ENCODE measurements at regions not wholly inside any gene's neighbourhood (a gene's known extent, or its start where the extent isn't known, plus 50 kb on each side); places are given as distances from the start of the nearest gene placed in this dataset.

- intact Hi-C loops (cut with micrococcal nuclease): no loop called here
Measured at GRCh38 chr10:105413997-105414396, 772.9 kb downstream of the SORCS3 start.

DNA sequence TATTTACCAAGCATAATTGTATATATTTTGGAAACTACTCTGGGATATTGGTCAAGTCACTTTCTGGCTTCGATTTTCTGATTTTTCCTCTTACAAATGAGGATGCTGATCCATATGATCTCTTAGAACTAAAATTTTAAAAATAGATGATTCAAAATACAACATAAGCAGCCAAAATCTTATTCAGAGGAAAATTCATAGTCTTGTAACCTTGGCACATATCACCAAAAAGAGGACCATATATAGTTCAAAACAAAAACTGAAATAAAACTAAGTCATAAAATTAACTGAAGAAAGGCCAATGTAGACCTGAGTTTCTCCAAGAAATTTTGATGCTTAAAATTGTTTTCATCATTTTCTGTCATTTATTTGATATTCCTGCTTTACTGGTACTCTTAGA is 768.3 kb downstream of the SORCS3 start:
- intact Hi-C loops (cut with micrococcal nuclease): no loop called here

DNA sequence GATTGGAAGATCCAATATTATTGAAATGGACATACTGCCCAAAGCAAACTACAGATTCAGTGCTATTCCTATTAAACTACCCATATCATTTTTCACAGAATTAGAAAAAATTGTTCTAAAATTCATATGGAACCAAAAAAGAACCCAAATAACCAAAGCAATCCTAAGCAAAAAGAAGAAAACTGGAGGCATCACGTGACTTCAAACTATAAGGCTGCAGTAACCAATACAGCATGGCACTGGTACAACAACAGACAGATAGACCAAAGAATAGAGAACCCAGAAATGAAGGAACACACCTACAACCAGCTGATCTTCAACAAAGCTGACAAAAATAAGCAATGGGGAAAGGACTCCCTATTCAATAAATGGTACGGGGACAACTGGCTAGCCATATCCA is 765.4 kb downstream of the SORCS3 start:
- intact Hi-C loops (cut with micrococcal nuclease): no loop called here

DNA sequence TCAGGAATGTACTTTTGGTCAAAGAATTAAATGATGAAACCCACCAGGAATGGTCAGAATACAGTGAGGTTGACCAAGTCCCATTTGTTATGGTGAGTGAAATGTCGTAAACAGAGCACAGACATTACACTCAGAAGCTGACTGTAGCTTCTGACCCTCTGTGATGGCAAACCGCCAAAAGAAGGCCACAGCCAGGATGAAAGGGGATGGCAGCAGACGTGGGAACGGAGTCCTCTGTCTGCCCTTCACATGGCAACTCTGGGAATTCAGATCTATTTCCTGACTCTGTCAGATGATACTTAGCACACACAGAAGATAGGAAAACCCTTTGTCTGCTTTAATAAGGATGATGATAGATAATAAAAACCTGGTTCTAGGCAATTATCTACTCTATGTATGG is 757.1 kb downstream of the SORCS3 start:
- intact Hi-C loops (cut with micrococcal nuclease): no loop called here

- intact Hi-C loops (cut with micrococcal nuclease): no loop called here
Measured at GRCh38 chr10:105391670-105392351, 750.7 kb downstream of the SORCS3 start.

DNA sequence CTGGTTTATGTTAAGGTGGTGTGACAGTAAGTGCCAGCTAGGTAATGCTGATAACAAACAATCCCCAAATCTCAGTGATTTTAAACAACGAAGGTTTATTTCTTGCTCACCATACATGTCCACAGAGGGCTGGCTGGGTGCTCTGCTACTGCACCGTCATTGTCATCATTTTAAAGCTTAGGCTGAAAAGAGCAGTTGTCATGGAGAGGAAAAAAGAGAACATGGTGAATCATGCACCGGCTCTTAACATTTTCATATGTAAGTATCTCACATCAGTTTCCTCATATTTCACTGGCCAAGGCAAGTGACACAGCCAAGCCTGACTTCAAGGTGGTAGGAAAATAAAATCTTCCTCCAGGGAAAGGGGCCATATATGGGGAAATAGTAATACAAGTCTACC is 746.9 kb downstream of the SORCS3 start:
- intact Hi-C loops (cut with micrococcal nuclease): no loop called here

GRCh38 chr10:105383978-105384377 is 742.9 kb downstream of the SORCS3 start:
- intact Hi-C loops (cut with micrococcal nuclease): no loop called here

- intact Hi-C loops (cut with micrococcal nuclease): no loop called here
Measured at GRCh38 chr10:105370692-105371091, 729.6 kb downstream of the SORCS3 start.

DNA sequence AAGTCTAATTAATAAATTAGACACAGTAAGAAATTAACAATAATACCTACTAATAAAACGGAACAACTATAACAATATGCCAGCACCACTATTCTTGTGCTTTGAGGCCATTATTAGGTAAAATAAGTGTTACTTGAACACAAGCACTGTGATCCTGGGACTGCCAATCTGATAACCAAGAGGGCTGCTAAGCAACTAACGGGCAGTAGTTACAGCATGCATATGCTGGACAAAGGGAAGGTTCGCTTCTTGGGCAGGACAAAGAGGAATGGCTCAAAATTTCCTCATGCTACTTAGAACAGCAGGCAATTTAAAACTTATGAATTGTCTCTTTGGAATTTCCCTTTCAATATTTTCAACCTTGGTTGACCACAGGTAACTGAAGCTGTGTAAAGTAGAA is 718.6 kb downstream of the SORCS3 start:
- intact Hi-C loops (cut with micrococcal nuclease): no loop called here

DNA sequence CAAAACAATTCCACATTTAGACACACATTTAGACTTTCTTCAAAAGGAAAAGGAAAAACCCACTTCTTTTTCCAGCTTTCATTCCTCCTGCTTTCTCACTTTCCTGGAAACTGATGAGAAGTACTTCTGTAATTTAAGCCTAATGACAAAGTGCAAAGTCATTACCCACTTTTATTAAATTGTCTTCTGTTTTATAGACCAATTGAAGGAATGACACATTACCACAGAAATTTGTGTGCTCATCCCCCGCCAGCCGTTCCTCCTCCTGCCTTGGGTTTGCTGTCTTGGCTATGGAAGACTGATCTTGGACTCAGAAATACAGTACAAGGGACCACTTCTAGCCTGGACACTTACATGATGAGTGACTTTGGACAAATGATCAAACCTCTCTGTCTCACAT is 717.8 kb downstream of the SORCS3 start:
- intact Hi-C loops (cut with micrococcal nuclease): no loop called here

DNA sequence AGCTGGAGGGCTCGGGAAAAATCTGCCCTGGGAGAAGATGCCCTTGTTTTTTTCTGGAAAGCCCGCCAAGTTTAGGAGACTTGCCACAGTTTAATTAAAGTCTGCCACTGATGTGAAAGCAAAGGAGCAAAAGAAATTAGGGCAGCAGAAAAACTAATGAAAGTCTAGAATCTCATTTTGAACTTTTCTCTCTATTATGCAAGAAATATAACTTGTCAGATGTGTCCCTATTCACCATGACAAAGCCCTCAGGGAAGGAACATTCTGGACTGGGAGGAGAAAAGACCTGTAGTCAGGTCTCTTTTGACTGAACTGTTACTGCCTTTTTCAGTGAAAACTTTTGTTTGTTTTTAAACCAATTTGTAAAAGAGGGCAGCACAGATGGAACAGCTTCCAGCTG is 715.5 kb downstream of the SORCS3 start:
- intact Hi-C loops (cut with micrococcal nuclease): no loop called here

- intact Hi-C loops (cut with micrococcal nuclease): no loop called here
Measured at GRCh38 chr10:105354010-105354409, 712.9 kb downstream of the SORCS3 start.

DNA sequence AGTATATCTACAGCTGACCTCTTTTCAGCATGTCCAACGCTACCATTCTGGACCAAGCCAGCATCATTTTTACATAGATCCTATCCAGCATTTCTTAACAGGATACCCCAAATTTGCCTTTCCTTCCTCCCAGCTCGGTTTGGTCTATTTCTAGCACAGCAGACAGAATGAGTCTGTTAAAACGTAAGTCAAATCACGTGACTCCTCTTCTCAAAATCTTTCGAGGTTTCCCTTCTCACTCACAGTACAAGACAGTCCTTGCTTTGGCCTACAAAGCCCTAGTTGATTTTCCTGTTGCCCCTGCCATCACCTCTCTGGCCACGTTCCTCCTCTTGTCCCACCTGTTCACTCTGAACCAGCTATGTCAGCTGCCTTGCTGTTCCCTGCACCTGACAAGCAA is 711.7 kb downstream of the SORCS3 start:
- intact Hi-C loops (cut with micrococcal nuclease): no loop called here

DNA sequence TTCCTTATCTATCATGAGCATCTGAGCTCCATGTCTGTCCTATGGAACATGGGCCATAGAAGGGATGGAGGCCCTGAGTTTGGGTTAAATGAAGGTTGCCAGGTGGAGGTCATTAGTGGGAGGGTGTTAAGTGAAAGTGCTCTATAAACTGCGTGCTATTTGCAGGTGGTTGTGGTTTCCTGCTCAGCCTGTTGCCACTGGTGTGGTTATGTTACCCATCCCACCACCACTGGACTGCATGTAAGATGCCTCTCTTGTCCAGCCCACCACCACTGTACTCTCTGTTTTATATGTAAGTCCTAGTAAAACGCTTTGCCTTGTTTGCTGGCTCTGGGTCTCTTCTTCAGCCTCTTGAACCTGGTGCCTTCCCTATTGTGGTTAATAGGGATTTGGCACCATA is 711.2 kb downstream of the SORCS3 start:
- intact Hi-C loops (cut with micrococcal nuclease): no loop called here

- intact Hi-C loops (cut with micrococcal nuclease): no loop called here
Measured at GRCh38 chr10:105351187-105351586, 710.1 kb downstream of the SORCS3 start.

DNA sequence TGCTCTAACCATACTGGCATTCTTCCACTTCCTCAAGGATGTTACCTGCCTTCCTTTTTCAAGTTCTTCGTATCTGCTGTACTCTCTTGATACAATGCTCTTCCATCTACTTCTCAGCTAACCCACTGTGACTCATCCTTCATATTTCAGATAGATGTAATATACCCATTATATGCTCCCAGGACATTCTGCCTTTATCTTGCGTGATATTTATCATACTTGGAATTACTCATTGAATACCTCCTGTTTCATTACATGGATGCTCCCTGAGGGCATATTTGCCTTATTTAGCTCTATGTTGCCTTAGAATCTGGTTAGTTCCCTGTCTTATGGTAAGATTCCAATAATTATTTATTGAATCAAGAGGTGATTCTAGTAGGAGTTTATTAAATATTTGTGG is 706.4 kb downstream of the SORCS3 start:
- intact Hi-C loops (cut with micrococcal nuclease): no loop called here

DNA sequence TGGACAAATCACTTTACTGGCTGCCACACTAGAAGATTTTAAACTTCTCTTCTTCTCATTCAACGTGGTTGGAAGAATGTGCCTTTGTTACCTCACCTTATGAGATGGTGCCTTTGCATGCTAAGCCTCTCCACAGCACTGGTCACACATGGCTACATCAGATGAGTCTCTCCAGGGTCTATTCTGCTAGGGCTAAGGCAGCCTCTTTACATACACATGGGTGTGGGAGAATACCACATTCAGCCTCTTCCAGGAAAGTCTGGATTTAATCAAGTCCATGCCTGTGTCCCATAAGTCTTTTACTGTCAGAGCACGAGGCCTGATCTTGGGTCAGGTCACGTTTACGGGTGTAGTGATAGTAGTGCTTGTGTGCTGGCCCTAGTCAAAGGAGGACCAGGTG is 701.5 kb downstream of the SORCS3 start:
- intact Hi-C loops (cut with micrococcal nuclease): no loop called here

- intact Hi-C loops (cut with micrococcal nuclease): no loop called here
Measured at GRCh38 chr10:105339669-105340068, 698.6 kb downstream of the SORCS3 start.

DNA sequence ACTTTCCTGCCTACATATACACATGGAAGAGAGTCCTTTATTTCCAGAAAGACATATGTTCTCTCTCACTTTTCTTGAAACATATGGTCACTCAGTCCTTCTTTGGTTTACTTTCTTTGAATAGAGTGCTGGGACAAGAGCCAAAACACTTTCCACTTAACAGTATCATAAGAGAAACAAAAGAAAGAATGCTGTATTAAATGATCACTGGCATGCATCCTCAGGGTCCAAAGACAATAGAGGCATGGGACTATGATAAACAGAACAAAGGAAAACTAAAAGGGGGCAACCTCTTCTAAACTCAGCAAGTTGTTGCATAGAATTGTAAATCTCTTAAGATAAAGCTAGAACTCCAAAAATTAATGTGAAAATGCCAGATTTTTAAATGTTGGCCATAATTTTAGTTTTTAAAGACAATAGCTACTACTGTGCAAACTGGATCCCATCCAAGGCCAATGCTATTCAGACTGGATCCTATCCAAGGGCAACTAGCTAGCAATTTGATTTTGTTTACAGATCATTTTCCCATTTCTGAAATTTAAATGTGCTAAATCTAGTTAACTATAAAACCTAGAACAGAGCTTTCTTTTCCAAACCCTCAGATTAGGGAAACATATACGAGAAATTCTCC is 687.5 kb downstream of the SORCS3 start:
- intact Hi-C loops (cut with micrococcal nuclease): no loop called here

Data from T-helper 1 cell treated with Interleukin-12 subunit alpha and Interleukin-12 subunit beta and Interleukin-4 antibody, amounts not matched to agents 30 ng/mL and 1 ng/mL, for 36 hours (primary cell).